GM12878 (cell line): ENCODE measurements at regions not wholly inside any gene's neighbourhood (a gene's known extent, or its start where the extent isn't known, plus 50 kb on each side); places are given as distances from the start of the nearest gene placed in this dataset.
A peak's percentile ranks its signal among the peaks of the same experiment; 100 is the strongest.

ENCODE experiments used
- ATAC-seq: fragments of 200-7000 bp; cut with Tn5 transposase; 3 replicates; pipeline ENCODE4 v1.9.1; 2020; ENCODE audit warnings: mild to moderate bottlenecking, moderate library complexity
- BruUV-seq: library from RNA; stranded (reverse); fragments of 400-500 nt; replicated peaks from 2 replicates; lab custom pipeline; 2021; lab: Mats Ljungman, UMichigan
- CTCF ChIA-PET: fragments of 300-600 bp; sonication (Branson Sonifier 250); formaldehyde crosslinking; extraction: SDS; loops from one replicate; lab custom pipeline; 2021; ENCODE audit warnings: inconsistent platforms; lab: Yijun Ruan, JAX
- POLR2A ChIA-PET: fragments of 350-600 bp; formaldehyde crosslinking; extraction: SDS; loops from one replicate; lab custom pipeline; 2021; ENCODE audit warnings: inconsistent platforms; lab: Charles Lee
- RAD21 ChIA-PET: fragments of 300-600 bp; sonication (Branson Sonifier 250); formaldehyde crosslinking; loops from one replicate; lab custom pipeline; 2023; ENCODE audit warnings: antibody characterized with exemption; ENCODE audit not compliant: unreplicated experiment; lab: Charles Lee
- SMC1A ChIA-PET: fragments of 300-600 bp; sonication (Branson Sonifier 250); formaldehyde crosslinking; loops from one replicate; lab custom pipeline; 2023; ENCODE audit not compliant: unreplicated experiment, uncharacterized antibody; lab: Charles Lee
- DNase-seq: peaks from one replicate; pipeline ENCODE4 v3.0.0-alpha.2; 2011; ENCODE audit warnings: low read depth, low spot score
- FAIRE-seq: peaks from 3 replicates; lab custom pipeline; 2011; peaks lifted over from hg19 to GRCh38; lab: Jason Lieb, UNC
- H2AFZ ChIP-seq: 2 replicates; pipeline ENCODE4 v1.6.0; 2011; ENCODE audit warnings: low read depth, low read length, control low read depth; ENCODE audit not compliant: control insufficient read depth
- H3K27ac ChIP-seq: 2 replicates; pipeline ENCODE4 v1.5.1; 2011; ENCODE audit warnings: control low read depth; ENCODE audit not compliant: control insufficient read depth, insufficient read depth
- H3K27me3 ChIP-seq, 2 experiments: replicated peaks in 1 of 2; 2 replicates each; pipeline versions ENCODE4 v1.6.0 to v1.6.1; 2011; ENCODE audit warnings: low read length in 1 of 2; ENCODE audit not compliant: control insufficient read depth in 2 of 2, insufficient read depth in 2 of 2
- H3K36me3 ChIP-seq, 2 experiments: 2 replicates each; pipeline ENCODE4 v1.5.1; 2011; ENCODE audit warnings: low read length in 1 of 2; ENCODE audit not compliant: control insufficient read depth in 2 of 2, insufficient read depth in 2 of 2
- H3K4me1 ChIP-seq: 2 replicates; pipeline ENCODE4 v1.6.1; 2011; ENCODE audit warnings: mild to moderate bottlenecking, low read length, moderate library complexity, mixed read lengths; ENCODE audit not compliant: control insufficient read depth, insufficient read depth
- H3K4me2 ChIP-seq: 2 replicates; pipeline ENCODE4 v1.6.0; 2011; ENCODE audit warnings: control low read depth; ENCODE audit not compliant: control insufficient read depth, insufficient read depth
- H3K4me3 ChIP-seq: fragments of 200-600 bp; sonication (generic); 2 replicates; pipeline ENCODE4 v1.5.1; 2016
- H3K79me2 ChIP-seq: 2 replicates; pipeline ENCODE4 v1.6.0; 2011; ENCODE audit warnings: low read length; ENCODE audit not compliant: control insufficient read depth, insufficient read depth
- H3K9ac ChIP-seq: 2 replicates; pipeline ENCODE4 v1.8.0; 2011; ENCODE audit warnings: low read length, control low read depth, mixed read lengths; ENCODE audit not compliant: control insufficient read depth, insufficient read depth
- H3K9me3 ChIP-seq: replicated peaks from 3 replicates; pipeline ENCODE4 v1.5.1; 2011; ENCODE audit warnings: mild to moderate bottlenecking, low read length; ENCODE audit not compliant: control insufficient read depth, insufficient read depth
- H4K20me1 ChIP-seq: 2 replicates; pipeline ENCODE4 v1.6.0; 2011; ENCODE audit not compliant: control insufficient read depth, insufficient read depth
- BACH1 ChIP-seq: fragments of 450-650 bp; IDR thresholded peaks from 2 replicates; pipeline ENCODE4 v1.6.1; 2017; ENCODE audit warnings: mild to moderate bottlenecking, borderline replicate concordance
- CHD2 ChIP-seq: IDR thresholded peaks from 2 replicates; pipeline ENCODE4 v1.6.1; 2011; ENCODE audit warnings: low read depth, low read length, improper control_type of control experiment, borderline replicate concordance
- E2F8 ChIP-seq: fragments of 450-650 bp; IDR thresholded peaks from 2 replicates; pipeline ENCODE4 v1.6.1; 2018; ENCODE audit warnings: mild to moderate bottlenecking, low read depth, moderate library complexity; ENCODE audit not compliant: partially characterized antibody
- E4F1 ChIP-seq: fragments of 450-650 bp; IDR thresholded peaks from 2 replicates; pipeline ENCODE4 v1.6.1; 2018; ENCODE audit warnings: borderline replicate concordance, mild to moderate bottlenecking; ENCODE audit not compliant: partially characterized antibody
- MTA3 ChIP-seq: IDR thresholded peaks from 2 replicates; pipeline ENCODE4 v1.6.1; 2012; ENCODE audit warnings: low read length, inconsistent platforms, borderline replicate concordance
- PML ChIP-seq: IDR thresholded peaks from 2 replicates; pipeline ENCODE4 v1.6.1; 2012; ENCODE audit warnings: low read length, inconsistent platforms
- PRDM15 ChIP-seq: fragments of 450-650 bp; formaldehyde crosslinking; IDR thresholded peaks from 2 replicates; pipeline ENCODE4 v1.4.0; 2020; ENCODE audit warnings: mild to moderate bottlenecking, moderate library complexity
- RCOR1 ChIP-seq: conservative IDR thresholded peaks from 2 replicates; pipeline ENCODE4 v1.6.1; 2012; ENCODE audit warnings: low read depth, low read length, improper control_type of control experiment
- RFX5 ChIP-seq: IDR thresholded peaks from 2 replicates; pipeline ENCODE4 v1.6.1; 2011; ENCODE audit warnings: low read depth, low read length, improper control_type of control experiment
- SMARCA5 ChIP-seq: fragments of 450-650 bp; IDR thresholded peaks from 2 replicates; pipeline ENCODE4 v1.6.1; 2017; ENCODE audit warnings: mild to moderate bottlenecking
- SRF ChIP-seq, 2 experiments: IDR thresholded peaks; 2 replicates each; pipeline ENCODE4 v1.6.1; 2011; ENCODE audit warnings: low read depth in 2 of 2, low read length in 2 of 2, mild to moderate bottlenecking in 1 of 2, moderate library complexity in 1 of 2
- ZBTB33 ChIP-seq: fragments of 450-650 bp; IDR thresholded peaks from 2 replicates; pipeline ENCODE4 v1.6.1; 2017; ENCODE audit warnings: mild to moderate bottlenecking
- WGBS: methylation state at CpG from one replicate; pipeline ENCODE4 v1.1.6; 2016; ENCODE audit warnings: low lambda C conversion rate; ENCODE audit not compliant: insufficient replicate concordance, insufficient coverage; ENCODE audit errors: missing lambda C conversion rate; 5-methylcytosine and 5-hydroxymethylcytosine counted together
- in situ Hi-C: fragments of 300-500 bp; cut with MboI; formaldehyde crosslinking; loops from 9 replicates; pipeline ENCODE4 v1.14.3; 2018; ENCODE audit warnings: mixed read lengths
- intact Hi-C: fragments of 100-400 bp; cut with micrococcal nuclease; formaldehyde crosslinking; loops from one replicate; pipeline ENCODE4 v1.14.2; 2022; ENCODE audit not compliant: unreplicated experiment

- TF ChIP-seq ZBTB33 (no peak), MTA3 (no peak), E4F1 (no peak), PML (no peak), RFX5 (no peak), BACH1 (peak; percentile 98), CHD2 (no peak)
Measured at GRCh38 chr13:78102121-78102677, 183.6 kb upstream of the EDNRB start (continued).

- 91% methylated on average over 4 of the region's 4 CpGs for WGBS
- intact Hi-C loops (no loop called here), in situ Hi-C loops (no loop called here)
- H3K27ac ChIP-seq, result no peak overlapping the region
- H3K9ac ChIP-seq, result no peak overlapping the region
- no peaks in the 10 kb centered on the region for H3K4me1 ChIP-seq
- no peaks in the 10 kb centered on the region for H4K20me1 ChIP-seq
- CTCF ChIA-PET, result no interaction called here
- no peak for TF ChIP-seq CHD2
- no peak for TF ChIP-seq PRDM15 (CRISPR knock-in tag)
- TF ChIP-seq RCOR1, result no peak
- TF ChIP-seq SMARCA5, result no peak
- TF ChIP-seq SRF (IDR thresholded peaks at IDR 0.05; ENCODE audit: low read depth in 2 of 2, low read length in 2 of 2), result no peak
- TF ChIP-seq E2F8, result no peak
- RAD21 ChIA-PET, result no interaction called here
- FAIRE-seq, result no peak
- no peaks in the 10 kb centered on the region for H3K36me3 ChIP-seq
- SMC1A ChIA-PET, result no interaction called here
- ATAC-seq, result no peak
- H3K4me3 ChIP-seq, result no peak overlapping the region
- POLR2A ChIA-PET, result interaction anchor here (0.6 kb wide), 1 partner anchor 914 kb away, joined by 3 read pairs; no protein-coding TSS in a partner anchor
- no peak overlapping the region for H3K4me2 ChIP-seq
- no peaks in the 10 kb centered on the region for H3K9me3 ChIP-seq
- no TSS peak for BruUV-seq
- DNase-seq, result no peak
- no peak overlapping the region for H2AFZ ChIP-seq
- no peaks in the 10 kb centered on the region for H3K79me2 ChIP-seq
- no peaks in the 10 kb centered on the region for H3K27me3 ChIP-seq
Measured at GRCh38 chr13:78100486-78100885, 181.9 kb upstream of the EDNRB start.
